ENCODE measurements at regions not wholly inside any gene's neighbourhood (a gene's known extent, or its start where the extent isn't known, plus 50 kb on each side); places are given as distances from the start of the nearest gene placed in this dataset.

DNA sequence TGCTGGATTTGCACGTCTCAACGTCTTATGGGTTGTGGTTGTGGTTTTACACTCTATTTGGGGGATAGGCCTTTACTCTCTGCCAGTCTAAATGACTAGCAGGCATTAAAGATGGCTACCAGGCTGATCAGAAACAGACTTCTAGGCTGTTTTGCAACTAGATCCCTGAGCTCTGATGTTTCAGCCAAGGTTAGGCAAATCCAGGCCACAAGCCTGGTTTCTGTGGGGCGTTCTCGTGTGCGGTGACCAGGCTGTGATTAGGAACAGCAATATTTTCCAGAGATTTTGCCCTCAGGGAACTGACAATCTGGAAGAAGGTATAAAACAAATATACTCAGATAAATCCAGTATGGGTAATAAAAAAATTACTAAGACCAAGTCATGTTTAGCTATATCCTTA is 502.4 kb downstream of the INSC start:
- Mint-ChIP-seq H3K36me3 (ENCODE audit: low read depth) (no peaks in the 10 kb centered on the region), H3K4me3 (no peak overlapping the region), H3K9me3 (no peaks in the 10 kb centered on the region), H3K27me3 (ENCODE audit: insufficient read depth, low read depth, poor library complexity) (peaks cover 2% of the 10 kb centered on the region), H3K27ac (no peak overlapping the region), H3K4me1 (peaks cover 9% of the 10 kb centered on the region)
- Histone ChIP-seq H3K4me3 (no peak overlapping the region), H4K20me1 (replicated peaks; ENCODE audit: insufficient read depth) (no peaks in the 10 kb centered on the region), H3K4me1 (ENCODE audit: insufficient read depth) (no peaks in the 10 kb centered on the region; the same call in 1 of the 2 replicates), H3K4me2 (no peak overlapping the region), H3K27ac (ENCODE audit: low read depth) (no peak overlapping the region), H2AFZ (no peak overlapping the region), H3K9me2 (ENCODE audit: insufficient read depth) (peaks cover 22% of the 10 kb centered on the region), H3K36me3 (ENCODE audit: insufficient read depth) (no peaks in the 10 kb centered on the region), H3K79me2 (replicated peaks; ENCODE audit: insufficient read depth) (no peaks in the 10 kb centered on the region), H3K27me3 (ENCODE audit: insufficient read depth) (no peaks in the 10 kb centered on the region), H3F3A (replicated peaks; ENCODE audit: low read depth) (no peaks in the 10 kb centered on the region)
- ATAC-seq: no peak
- no peak for TF ChIP-seq ZNF331 (CRISPR knock-in tag; IDR thresholded peaks at IDR 0.05; ENCODE audit: low read depth)
- TF ChIP-seq NANOG (IDR thresholded peaks at IDR 0.05; ENCODE audit: borderline replicate concordance): no peak
- no peak for TF ChIP-seq ZNF114 (CRISPR knock-in tag; IDR thresholded peaks at IDR 0.05)
- TF ChIP-seq, protein P1, sequence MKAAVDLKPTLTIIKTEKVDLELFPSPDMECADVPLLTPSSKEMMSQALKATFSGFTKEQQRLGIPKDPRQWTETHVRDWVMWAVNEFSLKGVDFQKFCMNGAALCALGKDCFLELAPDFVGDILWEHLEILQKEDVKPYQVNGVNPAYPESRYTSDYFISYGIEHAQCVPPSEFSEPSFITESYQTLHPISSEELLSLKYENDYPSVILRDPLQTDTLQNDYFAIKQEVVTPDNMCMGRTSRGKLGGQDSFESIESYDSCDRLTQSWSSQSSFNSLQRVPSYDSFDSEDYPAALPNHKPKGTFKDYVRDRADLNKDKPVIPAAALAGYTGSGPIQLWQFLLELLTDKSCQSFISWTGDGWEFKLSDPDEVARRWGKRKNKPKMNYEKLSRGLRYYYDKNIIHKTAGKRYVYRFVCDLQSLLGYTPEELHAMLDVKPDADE (IDR thresholded peaks at IDR 0.05): no peak
- TF ChIP-seq CTCF (conservative IDR thresholded peaks at IDR 0.05; ENCODE audit: low read depth in 2 of 2): no peak
- TF ChIP-seq STAT1 (IDR thresholded peaks at IDR 0.05; ENCODE audit: unreplicated experiment): no peak
- TF ChIP-seq CREB1 (CRISPR knock-in tag; IDR thresholded peaks at IDR 0.05; ENCODE audit: low read depth): no peak
- TF ChIP-seq EZH2 (IDR thresholded peaks at IDR 0.05; ENCODE audit: low read depth, unreplicated experiment): no peak
- TF ChIP-seq ZNF462 (CRISPR knock-in tag; IDR thresholded peaks at IDR 0.05): no peak
- DNase-seq (ENCODE audit: low spot score): no peak
